AG04450 (cell line): ENCODE measurements at regions not wholly inside any gene's neighbourhood (a gene's known extent, or its start where the extent isn't known, plus 50 kb on each side); places are given as distances from the start of the nearest gene placed in this dataset.

ENCODE experiments used
- CTCF ChIA-PET: fragments of 300-600, 350-600 bp; formaldehyde crosslinking; extraction: SDS; loops from one replicate; lab custom pipeline; 2022; ENCODE audit warnings: antibody characterized with exemption, inconsistent platforms; lab: Charles Lee
- POLR2A ChIA-PET: fragments of 350-600 bp; formaldehyde crosslinking; extraction: SDS; loops from one replicate; lab custom pipeline; 2021; ENCODE audit warnings: antibody characterized with exemption, inconsistent platforms; lab: Yijun Ruan, JAX
- DNase-seq: peaks from one replicate; pipeline ENCODE4 v3.0.0-alpha.2; 2011; ENCODE audit warnings: low read depth, low spot score
- H3K27ac ChIP-seq: one replicate; pipeline ENCODE4 v1.5.1; 2012; ENCODE audit warnings: low read depth, low read length, control low read depth
- H3K27me3 ChIP-seq: one replicate; pipeline ENCODE4 v1.6.0; 2012; ENCODE audit warnings: low read length; ENCODE audit not compliant: control insufficient read depth, insufficient read depth
- H3K4me3 ChIP-seq: 2 replicates; pipeline ENCODE4 v1.5.1; 2011; ENCODE audit warnings: mild to moderate bottlenecking, low read depth, low read length, control low read depth
- H3K9me3 ChIP-seq: 2 replicates; pipeline ENCODE4 v1.5.1; 2012; ENCODE audit warnings: low read length; ENCODE audit not compliant: control insufficient read depth, insufficient read depth
- TF ChIP-seq, protein P1 (sequence below): IDR thresholded peaks from 2 replicates; pipeline ENCODE4 v1.5.1; 2011; ENCODE audit warnings: low read depth, low read length, control low read depth, inconsistent platforms

DNA sequence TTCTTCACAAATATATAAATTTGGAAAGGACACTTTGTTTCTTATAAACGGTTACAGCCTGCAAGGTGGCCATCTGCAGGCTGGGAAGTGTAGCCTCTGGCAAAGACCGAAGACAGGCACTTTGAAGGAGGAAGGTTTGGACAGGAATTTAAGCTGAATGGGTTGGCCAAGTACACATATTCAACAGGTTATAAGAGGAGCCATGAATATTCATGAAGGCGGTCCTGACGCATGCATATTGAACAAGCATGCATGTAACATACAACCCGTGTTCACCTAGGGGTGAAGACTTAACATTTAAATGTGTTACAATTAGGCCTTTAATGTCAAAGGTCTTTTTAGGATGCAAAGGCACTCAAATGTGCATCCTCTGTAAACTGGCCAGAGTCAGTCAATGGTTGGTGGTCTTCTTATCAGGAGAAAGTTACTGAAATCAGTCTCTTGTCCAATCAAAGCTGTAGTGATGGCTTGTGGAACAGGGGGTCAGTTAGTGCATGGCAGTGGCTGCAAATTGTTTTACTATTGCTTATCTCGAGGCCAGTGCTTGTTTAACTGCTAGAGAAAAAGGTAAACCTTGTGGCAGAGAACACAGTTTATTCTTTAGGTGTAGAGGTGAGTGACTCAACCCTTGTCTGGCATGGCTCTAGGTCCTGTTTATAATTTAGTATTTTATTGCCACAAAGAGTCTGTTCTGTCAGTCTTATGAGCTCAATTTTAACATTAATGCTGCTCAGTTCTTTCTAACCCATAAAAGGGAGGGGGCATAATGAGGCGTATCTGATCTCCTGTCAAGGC lies 70.3 kb upstream of the F3 start:
- TF ChIP-seq, protein P1, sequence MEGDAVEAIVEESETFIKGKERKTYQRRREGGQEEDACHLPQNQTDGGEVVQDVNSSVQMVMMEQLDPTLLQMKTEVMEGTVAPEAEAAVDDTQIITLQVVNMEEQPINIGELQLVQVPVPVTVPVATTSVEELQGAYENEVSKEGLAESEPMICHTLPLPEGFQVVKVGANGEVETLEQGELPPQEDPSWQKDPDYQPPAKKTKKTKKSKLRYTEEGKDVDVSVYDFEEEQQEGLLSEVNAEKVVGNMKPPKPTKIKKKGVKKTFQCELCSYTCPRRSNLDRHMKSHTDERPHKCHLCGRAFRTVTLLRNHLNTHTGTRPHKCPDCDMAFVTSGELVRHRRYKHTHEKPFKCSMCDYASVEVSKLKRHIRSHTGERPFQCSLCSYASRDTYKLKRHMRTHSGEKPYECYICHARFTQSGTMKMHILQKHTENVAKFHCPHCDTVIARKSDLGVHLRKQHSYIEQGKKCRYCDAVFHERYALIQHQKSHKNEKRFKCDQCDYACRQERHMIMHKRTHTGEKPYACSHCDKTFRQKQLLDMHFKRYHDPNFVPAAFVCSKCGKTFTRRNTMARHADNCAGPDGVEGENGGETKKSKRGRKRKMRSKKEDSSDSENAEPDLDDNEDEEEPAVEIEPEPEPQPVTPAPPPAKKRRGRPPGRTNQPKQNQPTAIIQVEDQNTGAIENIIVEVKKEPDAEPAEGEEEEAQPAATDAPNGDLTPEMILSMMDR = no peak

DNA sequence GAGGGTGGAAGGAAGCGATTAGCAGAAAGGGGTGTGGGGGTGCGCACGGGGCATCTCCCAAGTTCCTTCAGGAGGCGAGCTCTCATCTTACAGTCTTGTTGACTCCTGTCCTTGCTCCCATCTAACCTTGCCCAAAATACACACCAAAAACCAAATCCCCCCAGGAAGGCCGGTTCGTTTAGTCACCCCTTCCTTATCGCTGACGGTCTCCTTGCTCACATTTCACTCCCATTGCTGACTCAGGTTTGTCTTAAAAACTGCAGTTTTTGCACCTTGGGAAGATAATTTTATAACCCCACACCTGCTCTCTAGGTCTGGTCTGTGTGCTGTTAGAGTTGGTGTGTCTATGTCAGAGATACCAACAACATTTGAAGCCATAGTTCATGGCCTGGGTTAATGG lies 68.1 kb upstream of the F3 start:
- Histone ChIP-seq H3K27me3 (no peaks in the 10 kb centered on the region), H3K9me3 (no peaks in the 10 kb centered on the region), H3K27ac (no peak overlapping the region), H3K4me3 (no peak overlapping the region)
- ChIA-PET CTCF (no interaction called here), POLR2A (interaction anchor here (1.0 to 2.4 kb wide), 2 partner anchors 49 to 68 kb away, joined by 10 to 13 read pairs; partner anchors contain the start of gene F3)
- TF ChIP-seq, protein P1 = no peak
- DNase-seq = no peak

More for the DNA sequence above, 70.3 kb upstream of the F3 start:
- no peak for DNase-seq
- Histone ChIP-seq H3K4me3 (no peak overlapping the region), H3K27me3 (no peaks in the 10 kb centered on the region), H3K27ac (no peak overlapping the region), H3K9me3 (no peaks in the 10 kb centered on the region)
- ChIA-PET POLR2A (no interaction called here), CTCF (interaction anchor here (1.4 kb wide), 1 partner anchor 24 kb away, joined by 4 read pairs; no protein-coding TSS in a partner anchor)

DNA sequence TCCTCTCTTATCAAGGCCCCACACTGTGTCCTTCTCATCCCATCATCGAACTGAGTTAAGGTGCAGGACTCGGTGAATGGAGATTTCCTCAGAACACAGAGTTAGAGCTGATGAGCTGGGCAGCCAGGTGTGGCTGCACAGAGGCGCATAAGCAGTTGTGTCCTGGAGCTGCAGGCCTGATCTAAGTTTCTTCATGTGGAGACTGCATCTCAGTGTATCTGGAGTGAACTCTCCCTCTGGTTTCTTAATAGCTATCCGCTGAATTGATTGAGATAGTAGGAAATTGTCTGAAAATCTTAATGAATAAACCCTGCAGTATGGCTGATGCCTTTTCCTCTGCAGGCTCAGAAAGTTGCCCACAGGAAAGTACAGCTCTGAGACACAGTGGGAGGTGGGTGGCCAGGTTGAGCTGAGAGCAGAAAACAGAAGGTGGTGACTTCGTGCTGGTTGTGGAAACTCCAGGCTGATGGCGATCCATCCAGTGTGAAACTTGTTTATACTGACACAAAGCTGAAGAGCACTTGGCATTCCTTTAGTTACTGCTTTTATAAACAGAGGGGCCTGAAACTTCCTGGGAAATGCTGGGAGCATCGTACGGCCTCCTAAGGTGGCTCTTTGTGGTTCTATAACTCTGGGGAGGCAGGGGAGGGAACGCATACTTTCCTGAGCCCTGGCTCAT lies 67.4 kb upstream of the F3 start:
- POLR2A ChIA-PET = interaction anchor here (1.0 to 2.4 kb wide), 2 partner anchors 49 to 67 kb away, joined by 10 to 13 read pairs; partner anchors contain the start of gene F3
- TF ChIP-seq, protein P1 = no peak
- CTCF ChIA-PET = no interaction called here
- Histone ChIP-seq H3K9me3 (no peaks in the 10 kb centered on the region), H3K27ac (peak overlapping the region; percentile 42), H3K27me3 (no peaks in the 10 kb centered on the region), H3K4me3 (no peak overlapping the region)
- peak; percentile 55 for DNase-seq

DNA sequence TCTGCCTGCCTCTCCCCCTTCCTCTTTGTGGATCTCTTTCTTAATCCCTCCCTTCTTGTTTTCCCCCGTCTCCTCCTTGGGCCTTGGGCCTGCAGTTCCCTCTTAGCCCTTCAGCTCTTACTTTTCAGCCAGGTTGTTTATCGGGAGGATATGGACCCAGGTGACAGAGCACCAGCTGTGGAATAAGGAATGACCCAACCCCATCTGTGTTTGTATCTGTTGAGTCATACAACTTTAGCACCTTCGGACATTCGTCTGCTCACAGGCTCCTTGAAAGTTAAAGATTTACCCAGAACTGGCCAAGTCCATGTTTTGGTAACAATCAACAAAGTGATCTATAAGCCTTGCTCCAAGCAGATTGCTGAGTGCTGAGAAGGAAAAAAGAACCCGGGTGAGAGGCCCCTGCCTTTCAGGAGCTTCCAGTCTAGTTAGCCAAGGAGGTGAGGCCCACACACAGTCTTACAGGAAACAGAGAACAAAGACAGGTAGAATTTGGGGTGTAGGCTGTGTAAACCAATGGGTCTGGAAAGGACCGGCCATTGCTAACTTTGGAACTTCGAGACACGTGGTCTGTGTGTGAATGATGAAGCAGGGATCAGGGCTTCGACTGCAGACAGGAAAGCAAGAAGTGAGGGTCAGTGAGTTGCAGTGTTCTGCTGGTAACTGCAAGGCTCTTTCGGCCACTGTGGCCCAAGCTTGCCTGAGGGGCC lies 66.7 kb upstream of the F3 start:
- Histone ChIP-seq H3K27me3 (no peaks in the 10 kb centered on the region), H3K9me3 (peaks cover 3% of the 10 kb centered on the region; the same call in 1 of the 2 replicates), H3K27ac (no peak overlapping the region), H3K4me3 (no peak overlapping the region)
- no peak for DNase-seq
- TF ChIP-seq, protein P1 = no peak
- ChIA-PET POLR2A (interaction anchor here (1.0 to 2.4 kb wide), 2 partner anchors 48 to 67 kb away, joined by 10 to 13 read pairs; partner anchors contain the start of gene F3), CTCF (no interaction called here)
